SK-N-SH (cell line): ENCODE measurements at regions not wholly inside any gene's neighbourhood (a gene's known extent, or its start where the extent isn't known, plus 50 kb on each side); places are given as distances from the start of the nearest gene placed in this dataset.

Experiments
- EP300 ChIP-seq, 2 experiments: IDR thresholded peaks; 2 replicates each; pipeline versions ENCODE4 v1.4.0 to v1.6.1; 2012; ENCODE audit warnings: borderline replicate concordance in 1 of 2, low read depth in 1 of 2, low read length in 1 of 2
- EZH2phosphoT487 ChIP-seq: fragments of 200-600 bp; sonication (generic); IDR thresholded peaks from 2 replicates; pipeline ENCODE4 v1.6.1; 2017; ENCODE audit warnings: low read depth, mixed run types, mild to moderate bottlenecking, antibody characterized with exemption, moderate library complexity, borderline replicate concordance
- FOXM1 ChIP-seq: IDR thresholded peaks from 2 replicates; pipeline ENCODE4 v1.4.0; 2012; ENCODE audit warnings: low read depth, mild to moderate bottlenecking
- MXI1 ChIP-seq: IDR thresholded peaks from 2 replicates; pipeline ENCODE4 v1.6.1; 2012; ENCODE audit warnings: mild to moderate bottlenecking, low read depth, low read length, improper control_type of control experiment
- RAD21 ChIP-seq: IDR thresholded peaks from 2 replicates; pipeline ENCODE4 v1.6.1; 2012; ENCODE audit warnings: mild to moderate bottlenecking, low read length
- RFX5 ChIP-seq: IDR thresholded peaks from 2 replicates; pipeline ENCODE4 v1.6.1; 2012; ENCODE audit warnings: mild to moderate bottlenecking, improper control_type of control experiment, low read length
- TAF1 ChIP-seq: IDR thresholded peaks from 2 replicates; pipeline ENCODE4 v1.6.1; 2012; ENCODE audit warnings: low read depth, mild to moderate bottlenecking, low read length, moderate library complexity, borderline replicate concordance
- TCF12 ChIP-seq: IDR thresholded peaks from 2 replicates; pipeline ENCODE4 v1.4.0; 2012
- YY1 ChIP-seq: IDR thresholded peaks from 2 replicates; pipeline ENCODE4 v1.4.0; 2012; ENCODE audit warnings: low read depth, mild to moderate bottlenecking
- TF ChIP-seq, protein P1 (sequence below): fragments of 200-600 bp; sonication (generic); IDR thresholded peaks from 2 replicates; pipeline ENCODE4 v1.6.1; 2017; ENCODE audit warnings: antibody characterized with exemption, mild to moderate bottlenecking, moderate library complexity
- TF ChIP-seq, protein P2 (sequence below): fragments of 150-350 bp; IDR thresholded peaks from 2 replicates; pipeline ENCODE4 v1.6.1; 2017; ENCODE audit warnings: antibody characterized with exemption, low read length, low read depth, borderline replicate concordance
- TF ChIP-seq, protein P3 (sequence below): IDR thresholded peaks from 2 replicates; pipeline ENCODE4 v1.6.1; 2012; ENCODE audit warnings: mild to moderate bottlenecking, low read depth, low read length, moderate library complexity
- TF ChIP-seq, protein P4 (sequence below): IDR thresholded peaks from 2 replicates; pipeline ENCODE4 v1.4.0; 2012; ENCODE audit warnings: low read depth

DNA sequence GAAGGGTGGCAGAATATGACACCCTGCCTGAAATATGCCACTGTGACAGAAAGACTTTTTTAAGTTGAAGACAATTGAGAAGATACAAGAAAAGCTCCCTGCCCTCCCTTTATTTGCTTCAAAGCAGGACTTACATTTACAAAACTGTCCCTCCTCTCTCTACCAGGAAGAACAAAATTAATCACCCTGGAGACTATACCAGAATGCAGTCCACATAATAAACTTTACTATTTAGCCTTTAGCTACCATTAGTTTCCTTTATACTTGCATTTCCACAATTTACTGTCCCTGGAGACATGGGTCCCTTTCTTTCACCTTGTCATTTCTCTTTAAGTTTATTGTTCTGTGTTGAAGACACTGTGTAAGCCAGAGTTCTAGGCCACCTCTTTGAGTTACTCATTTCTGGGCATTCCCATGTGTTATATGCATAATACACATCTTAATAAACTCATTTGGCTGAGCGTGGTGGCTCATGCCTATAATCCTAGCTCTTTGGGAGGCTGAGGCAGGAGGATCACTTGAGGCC lies 238.8 kb downstream of the RFC3 start:
- TF ChIP-seq, protein P1, sequence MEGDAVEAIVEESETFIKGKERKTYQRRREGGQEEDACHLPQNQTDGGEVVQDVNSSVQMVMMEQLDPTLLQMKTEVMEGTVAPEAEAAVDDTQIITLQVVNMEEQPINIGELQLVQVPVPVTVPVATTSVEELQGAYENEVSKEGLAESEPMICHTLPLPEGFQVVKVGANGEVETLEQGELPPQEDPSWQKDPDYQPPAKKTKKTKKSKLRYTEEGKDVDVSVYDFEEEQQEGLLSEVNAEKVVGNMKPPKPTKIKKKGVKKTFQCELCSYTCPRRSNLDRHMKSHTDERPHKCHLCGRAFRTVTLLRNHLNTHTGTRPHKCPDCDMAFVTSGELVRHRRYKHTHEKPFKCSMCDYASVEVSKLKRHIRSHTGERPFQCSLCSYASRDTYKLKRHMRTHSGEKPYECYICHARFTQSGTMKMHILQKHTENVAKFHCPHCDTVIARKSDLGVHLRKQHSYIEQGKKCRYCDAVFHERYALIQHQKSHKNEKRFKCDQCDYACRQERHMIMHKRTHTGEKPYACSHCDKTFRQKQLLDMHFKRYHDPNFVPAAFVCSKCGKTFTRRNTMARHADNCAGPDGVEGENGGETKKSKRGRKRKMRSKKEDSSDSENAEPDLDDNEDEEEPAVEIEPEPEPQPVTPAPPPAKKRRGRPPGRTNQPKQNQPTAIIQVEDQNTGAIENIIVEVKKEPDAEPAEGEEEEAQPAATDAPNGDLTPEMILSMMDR, result no peak
- TF ChIP-seq TCF12 (no peak), EZH2phosphoT487 (no peak), EP300 (IDR thresholded peaks at IDR 0.05; ENCODE audit: borderline replicate concordance in 1 of 2, low read depth in 1 of 2, low read length in 1 of 2) (no peak), RAD21 (no peak), FOXM1 (no peak), RFX5 (no peak), YY1 (no peak), MXI1 (no peak), TAF1 (no peak)
- TF ChIP-seq, protein P2, sequence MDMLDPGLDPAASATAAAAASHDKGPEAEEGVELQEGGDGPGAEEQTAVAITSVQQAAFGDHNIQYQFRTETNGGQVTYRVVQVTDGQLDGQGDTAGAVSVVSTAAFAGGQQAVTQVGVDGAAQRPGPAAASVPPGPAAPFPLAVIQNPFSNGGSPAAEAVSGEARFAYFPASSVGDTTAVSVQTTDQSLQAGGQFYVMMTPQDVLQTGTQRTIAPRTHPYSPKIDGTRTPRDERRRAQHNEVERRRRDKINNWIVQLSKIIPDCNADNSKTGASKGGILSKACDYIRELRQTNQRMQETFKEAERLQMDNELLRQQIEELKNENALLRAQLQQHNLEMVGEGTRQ, result no peak
- TF ChIP-seq, protein P3, sequence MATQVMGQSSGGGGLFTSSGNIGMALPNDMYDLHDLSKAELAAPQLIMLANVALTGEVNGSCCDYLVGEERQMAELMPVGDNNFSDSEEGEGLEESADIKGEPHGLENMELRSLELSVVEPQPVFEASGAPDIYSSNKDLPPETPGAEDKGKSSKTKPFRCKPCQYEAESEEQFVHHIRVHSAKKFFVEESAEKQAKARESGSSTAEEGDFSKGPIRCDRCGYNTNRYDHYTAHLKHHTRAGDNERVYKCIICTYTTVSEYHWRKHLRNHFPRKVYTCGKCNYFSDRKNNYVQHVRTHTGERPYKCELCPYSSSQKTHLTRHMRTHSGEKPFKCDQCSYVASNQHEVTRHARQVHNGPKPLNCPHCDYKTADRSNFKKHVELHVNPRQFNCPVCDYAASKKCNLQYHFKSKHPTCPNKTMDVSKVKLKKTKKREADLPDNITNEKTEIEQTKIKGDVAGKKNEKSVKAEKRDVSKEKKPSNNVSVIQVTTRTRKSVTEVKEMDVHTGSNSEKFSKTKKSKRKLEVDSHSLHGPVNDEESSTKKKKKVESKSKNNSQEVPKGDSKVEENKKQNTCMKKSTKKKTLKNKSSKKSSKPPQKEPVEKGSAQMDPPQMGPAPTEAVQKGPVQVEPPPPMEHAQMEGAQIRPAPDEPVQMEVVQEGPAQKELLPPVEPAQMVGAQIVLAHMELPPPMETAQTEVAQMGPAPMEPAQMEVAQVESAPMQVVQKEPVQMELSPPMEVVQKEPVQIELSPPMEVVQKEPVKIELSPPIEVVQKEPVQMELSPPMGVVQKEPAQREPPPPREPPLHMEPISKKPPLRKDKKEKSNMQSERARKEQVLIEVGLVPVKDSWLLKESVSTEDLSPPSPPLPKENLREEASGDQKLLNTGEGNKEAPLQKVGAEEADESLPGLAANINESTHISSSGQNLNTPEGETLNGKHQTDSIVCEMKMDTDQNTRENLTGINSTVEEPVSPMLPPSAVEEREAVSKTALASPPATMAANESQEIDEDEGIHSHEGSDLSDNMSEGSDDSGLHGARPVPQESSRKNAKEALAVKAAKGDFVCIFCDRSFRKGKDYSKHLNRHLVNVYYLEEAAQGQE, result no peak
- TF ChIP-seq, protein P4, sequence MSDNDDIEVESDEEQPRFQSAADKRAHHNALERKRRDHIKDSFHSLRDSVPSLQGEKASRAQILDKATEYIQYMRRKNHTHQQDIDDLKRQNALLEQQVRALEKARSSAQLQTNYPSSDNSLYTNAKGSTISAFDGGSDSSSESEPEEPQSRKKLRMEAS, result no peak
